ENCODE measurements at regions not wholly inside any gene's neighbourhood (a gene's known extent, or its start where the extent isn't known, plus 50 kb on each side); places are given as distances from the start of the nearest gene placed in this dataset.

DNA sequence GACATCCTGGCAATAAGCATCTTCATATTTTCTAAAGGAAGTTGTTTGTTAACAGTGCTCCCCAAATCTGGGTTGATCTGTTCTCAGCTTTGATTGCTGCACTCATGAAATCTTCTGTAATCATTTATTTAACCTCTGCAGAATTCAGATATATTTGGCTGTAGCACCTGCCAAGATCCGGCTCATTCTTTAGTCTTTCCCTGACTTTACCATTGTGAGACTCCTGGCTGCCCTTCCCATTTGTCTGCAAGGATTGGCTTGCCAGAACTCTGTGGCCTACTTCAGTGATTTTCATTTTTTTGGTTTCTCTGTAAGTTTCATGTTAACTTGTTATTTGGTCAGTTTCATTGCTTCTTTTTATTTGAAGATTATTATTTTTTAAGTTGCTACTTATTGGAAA lies 191.2 kb upstream of the PLXNC1 start:
- no peak for DNase-seq (ENCODE audit: low read depth)
- TF ChIP-seq, protein P1, sequence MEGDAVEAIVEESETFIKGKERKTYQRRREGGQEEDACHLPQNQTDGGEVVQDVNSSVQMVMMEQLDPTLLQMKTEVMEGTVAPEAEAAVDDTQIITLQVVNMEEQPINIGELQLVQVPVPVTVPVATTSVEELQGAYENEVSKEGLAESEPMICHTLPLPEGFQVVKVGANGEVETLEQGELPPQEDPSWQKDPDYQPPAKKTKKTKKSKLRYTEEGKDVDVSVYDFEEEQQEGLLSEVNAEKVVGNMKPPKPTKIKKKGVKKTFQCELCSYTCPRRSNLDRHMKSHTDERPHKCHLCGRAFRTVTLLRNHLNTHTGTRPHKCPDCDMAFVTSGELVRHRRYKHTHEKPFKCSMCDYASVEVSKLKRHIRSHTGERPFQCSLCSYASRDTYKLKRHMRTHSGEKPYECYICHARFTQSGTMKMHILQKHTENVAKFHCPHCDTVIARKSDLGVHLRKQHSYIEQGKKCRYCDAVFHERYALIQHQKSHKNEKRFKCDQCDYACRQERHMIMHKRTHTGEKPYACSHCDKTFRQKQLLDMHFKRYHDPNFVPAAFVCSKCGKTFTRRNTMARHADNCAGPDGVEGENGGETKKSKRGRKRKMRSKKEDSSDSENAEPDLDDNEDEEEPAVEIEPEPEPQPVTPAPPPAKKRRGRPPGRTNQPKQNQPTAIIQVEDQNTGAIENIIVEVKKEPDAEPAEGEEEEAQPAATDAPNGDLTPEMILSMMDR (IDR thresholded peaks at IDR 0.05; ENCODE audit: low read depth, low read length) = no peak
- no peak for TF ChIP-seq MYC (IDR thresholded peaks at IDR 0.05; ENCODE audit: low read depth, low read length)
- TF ChIP-seq POLR2A (IDR thresholded peaks at IDR 0.05; ENCODE audit: extremely low read depth, insufficient read length) = no peak
- TF ChIP-seq, protein P2, sequence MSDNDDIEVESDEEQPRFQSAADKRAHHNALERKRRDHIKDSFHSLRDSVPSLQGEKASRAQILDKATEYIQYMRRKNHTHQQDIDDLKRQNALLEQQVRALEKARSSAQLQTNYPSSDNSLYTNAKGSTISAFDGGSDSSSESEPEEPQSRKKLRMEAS (IDR thresholded peaks at IDR 0.05; ENCODE audit: low read depth, low read length) = no peak
- H3K4me3 ChIP-seq (ENCODE audit: low read depth, low read length) = no peak overlapping the region

DNA sequence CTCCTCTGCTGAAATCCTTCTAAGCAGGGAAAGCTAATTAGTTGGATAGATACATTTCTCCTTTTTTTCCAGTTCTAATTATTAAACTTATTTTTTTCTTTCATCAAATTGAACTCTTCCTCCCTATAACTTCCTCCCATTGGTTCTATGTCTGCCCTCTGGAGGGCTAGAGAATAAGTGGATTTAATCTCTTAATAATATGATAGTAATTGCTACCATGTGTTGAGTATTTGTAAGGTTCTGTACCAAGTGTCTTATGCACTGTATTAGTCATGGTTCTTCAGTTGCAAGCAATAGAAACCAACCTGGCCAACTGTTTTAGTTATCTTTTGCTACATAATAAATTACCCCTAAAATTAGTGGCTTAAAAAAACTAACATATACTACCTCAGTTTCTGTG lies 190.5 kb upstream of the PLXNC1 start:
- no peak for TF ChIP-seq MYC (IDR thresholded peaks at IDR 0.05; ENCODE audit: low read depth, low read length)
- DNase-seq (ENCODE audit: low read depth) = no peak
- H3K4me3 ChIP-seq (ENCODE audit: low read depth, low read length) = no peak overlapping the region

DNA sequence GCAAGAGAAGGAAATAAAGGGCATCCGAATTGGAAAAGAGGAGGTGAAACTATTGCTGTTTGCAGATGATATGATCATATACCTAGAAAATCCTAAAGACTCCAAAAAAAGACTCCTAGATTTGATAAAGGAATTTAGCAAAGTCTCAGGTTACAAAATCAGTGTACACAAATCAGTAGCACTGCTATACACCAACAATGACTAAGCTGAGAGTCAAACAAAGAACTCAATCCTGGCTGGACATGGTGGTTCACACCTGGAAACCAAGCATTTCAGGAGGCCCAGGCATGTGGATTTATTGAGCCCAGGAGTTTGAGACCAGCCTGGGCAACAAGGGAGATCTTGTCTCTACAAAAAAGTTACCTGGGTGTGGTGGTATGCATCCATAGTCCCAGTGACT lies 188.7 kb upstream of the PLXNC1 start:
- no peak overlapping the region for H3K4me3 ChIP-seq (ENCODE audit: low read depth, low read length)
- TF ChIP-seq POLR2A (IDR thresholded peaks at IDR 0.05; ENCODE audit: extremely low read depth, insufficient read length) (no peak), MYC (IDR thresholded peaks at IDR 0.05; ENCODE audit: low read depth, low read length) (no peak)
- TF ChIP-seq, protein P1 (IDR thresholded peaks at IDR 0.05; ENCODE audit: low read depth, low read length) = no peak
- TF ChIP-seq, protein P2 (IDR thresholded peaks at IDR 0.05; ENCODE audit: low read depth, low read length) = no peak
- no peak for DNase-seq (ENCODE audit: low read depth)

DNA sequence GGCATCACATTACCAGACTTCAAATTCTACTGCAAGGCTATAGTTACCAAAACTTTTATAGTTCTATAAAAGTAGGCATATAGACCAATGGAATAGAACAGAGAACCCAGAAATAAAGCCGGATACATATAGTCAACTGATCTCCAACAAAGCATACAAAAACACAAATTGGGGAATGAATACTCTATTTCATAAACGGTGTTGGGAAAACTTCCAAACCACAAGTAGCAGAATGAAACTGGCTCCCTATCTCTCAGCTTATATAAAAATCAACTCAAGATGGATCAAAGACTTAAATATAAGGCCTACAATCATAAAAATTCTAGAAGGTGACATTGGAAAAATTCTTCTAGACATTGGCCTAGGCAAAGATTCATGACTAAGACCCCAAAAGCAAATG lies 187.9 kb upstream of the PLXNC1 start:
- no peak for TF ChIP-seq POLR2A (IDR thresholded peaks at IDR 0.05; ENCODE audit: extremely low read depth, insufficient read length)
- TF ChIP-seq, protein P1 (IDR thresholded peaks at IDR 0.05; ENCODE audit: low read depth, low read length) = no peak
- TF ChIP-seq, protein P2 (IDR thresholded peaks at IDR 0.05; ENCODE audit: low read depth, low read length) = no peak
- no peak overlapping the region for H3K4me3 ChIP-seq (ENCODE audit: low read depth, low read length)
- no peak for DNase-seq (ENCODE audit: low read depth)

DNA sequence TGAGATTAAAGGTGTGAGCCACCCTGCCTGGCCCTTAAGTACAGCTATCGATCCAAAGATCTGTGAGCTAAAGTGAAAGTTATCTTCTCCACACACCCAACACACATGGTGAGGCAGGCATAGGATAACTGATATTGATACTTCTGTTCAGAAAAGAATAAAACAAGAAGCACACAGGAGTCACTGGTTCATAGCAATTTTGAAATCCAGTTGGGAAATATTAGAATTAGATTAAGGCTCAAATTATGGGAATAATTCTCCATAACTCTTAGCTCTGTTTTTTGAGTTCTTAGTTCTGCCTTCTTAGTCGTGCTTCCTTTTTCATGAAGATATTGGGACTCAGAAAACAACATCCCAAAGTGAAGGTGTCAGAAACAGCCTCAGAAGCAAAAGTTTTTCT lies 186.0 kb upstream of the PLXNC1 start:
- no peak for DNase-seq (ENCODE audit: low read depth)
- TF ChIP-seq MYC (IDR thresholded peaks at IDR 0.05; ENCODE audit: low read depth, low read length) (no peak), POLR2A (IDR thresholded peaks at IDR 0.05; ENCODE audit: extremely low read depth, insufficient read length) (no peak)
- TF ChIP-seq, protein P1 (IDR thresholded peaks at IDR 0.05; ENCODE audit: low read depth, low read length) = no peak
- TF ChIP-seq, protein P2 (IDR thresholded peaks at IDR 0.05; ENCODE audit: low read depth, low read length) = no peak
- H3K4me3 ChIP-seq (ENCODE audit: low read depth, low read length) = no peak overlapping the region

DNA sequence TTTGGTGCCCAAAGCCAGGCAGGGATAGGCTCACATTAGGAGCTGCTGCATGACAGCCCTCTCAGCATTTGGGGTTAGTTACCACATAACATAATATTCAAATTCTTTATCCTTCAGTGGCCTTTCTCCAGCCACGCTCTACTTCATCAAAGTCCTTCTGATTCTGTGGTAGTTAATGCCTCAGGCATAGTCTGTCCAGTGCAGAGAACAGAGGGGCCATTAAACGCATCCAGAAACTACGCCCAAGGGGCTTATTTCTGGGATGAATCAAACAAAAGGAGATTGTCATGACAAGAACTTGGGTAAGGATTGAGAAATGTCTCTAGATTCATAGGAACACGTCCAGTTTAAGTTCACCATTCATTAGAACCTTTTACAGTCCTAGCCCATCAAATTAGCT lies 183.4 kb upstream of the PLXNC1 start:
- TF ChIP-seq POLR2A (IDR thresholded peaks at IDR 0.05; ENCODE audit: extremely low read depth, insufficient read length) = no peak
- TF ChIP-seq, protein P1 (IDR thresholded peaks at IDR 0.05; ENCODE audit: low read depth, low read length) = no peak
- TF ChIP-seq, protein P2 (IDR thresholded peaks at IDR 0.05; ENCODE audit: low read depth, low read length) = no peak
- no peak for TF ChIP-seq MYC (IDR thresholded peaks at IDR 0.05; ENCODE audit: low read depth, low read length)
- no peak overlapping the region for H3K4me3 ChIP-seq (ENCODE audit: low read depth, low read length)
- DNase-seq (ENCODE audit: low read depth) = no peak

Measured in NB4 (cell line).